ENCODE measurements at regions not wholly inside any gene's neighbourhood (a gene's known extent, or its start where the extent isn't known, plus 50 kb on each side); places are given as distances from the start of the nearest gene placed in this dataset.

DNA sequence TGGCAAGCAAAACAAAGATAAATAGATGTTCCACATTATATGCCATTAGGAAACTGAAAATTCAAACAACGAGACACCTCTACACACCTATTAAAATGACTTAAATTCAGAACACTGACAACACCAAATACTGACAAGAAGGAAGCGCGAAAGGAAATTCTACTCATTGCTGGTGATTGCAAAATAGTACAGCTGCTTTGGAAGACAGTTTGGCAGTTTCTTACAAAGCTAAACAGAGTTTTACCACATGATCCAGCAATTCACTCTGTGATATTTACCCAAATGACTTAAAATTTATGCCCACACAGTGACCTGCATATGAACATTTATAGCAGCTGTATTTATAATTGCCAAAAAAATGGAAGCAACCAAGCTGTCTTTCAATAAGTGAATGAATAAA lies 232.6 kb downstream of the CASP12 start:
- Histone ChIP-seq H3K36me3 (ENCODE audit: control insufficient read depth, insufficient read depth, low read length) (no peaks in the 10 kb centered on the region), H3K4me1 (replicated peaks in 1 of 2; ENCODE audit: control insufficient read depth in 2 of 2, insufficient read depth in 2 of 2, low read length in 2 of 2) (no peaks in the 10 kb centered on the region), H3K27me3 (ENCODE audit: control insufficient read depth in 2 of 2, insufficient read depth in 2 of 2, low read length in 2 of 2) (no peaks in the 10 kb centered on the region), H4K20me1 (replicated peaks; ENCODE audit: control insufficient read depth, insufficient read depth, low read length) (no peaks in the 10 kb centered on the region), H3K9ac (ENCODE audit: insufficient read depth in 1 of 2, low read depth in 2 of 2, low read length in 2 of 2) (no peak overlapping the region), H3K79me2 (ENCODE audit: control insufficient read depth, insufficient read depth, low read length) (no peaks in the 10 kb centered on the region), H3K9me3 (replicated peaks; ENCODE audit: control insufficient read depth, insufficient read depth, low read depth, low read length) (no peaks in the 10 kb centered on the region), H2AFZ (ENCODE audit: low read depth, low read length) (no peak overlapping the region), H3K9me1 (ENCODE audit: control insufficient read depth, insufficient read depth, low read length) (no peaks in the 10 kb centered on the region), H3K4me2 (ENCODE audit: insufficient read depth, low read length) (no peak overlapping the region), H3K27ac (ENCODE audit: extremely low read depth, low read depth, low read length) (no peak overlapping the region), H3K4me3 (no peak overlapping the region)
- intact Hi-C loops (cut with micrococcal nuclease) (no loop called here), in situ Hi-C loops (cut with MboI) (no loop called here)
- WGBS (ENCODE audit: insufficient coverage, low coverage, missing lambda C conversion rate): 0% methylated on average over 3 of the region's 3 CpGs
- CTCF ChIA-PET (ENCODE audit: low intra/inter-chr PET ratio): no interaction called here
- TF ChIP-seq, protein P1, sequence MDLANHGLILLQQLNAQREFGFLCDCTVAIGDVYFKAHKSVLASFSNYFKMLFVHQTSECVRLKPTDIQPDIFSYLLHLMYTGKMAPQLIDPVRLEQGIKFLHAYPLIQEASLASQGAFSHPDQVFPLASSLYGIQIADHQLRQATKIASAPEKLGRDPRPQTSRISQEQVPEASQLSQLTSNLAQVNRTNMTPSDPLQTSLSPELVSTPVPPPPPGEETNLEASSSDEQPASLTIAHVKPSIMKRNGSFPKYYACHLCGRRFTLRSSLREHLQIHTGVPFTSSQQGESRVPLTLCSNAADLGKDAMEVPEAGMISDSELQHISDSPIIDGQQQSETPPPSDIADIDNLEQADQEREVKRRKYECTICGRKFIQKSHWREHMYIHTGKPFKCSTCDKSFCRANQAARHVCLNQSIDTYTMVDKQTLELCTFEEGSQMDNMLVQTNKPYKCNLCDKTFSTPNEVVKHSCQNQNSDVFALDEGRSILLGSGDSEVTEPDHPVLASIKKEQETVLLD (IDR thresholded peaks at IDR 0.05): no peak
- TF ChIP-seq ZNF584 (CRISPR knock-in tag; IDR thresholded peaks at IDR 0.05; ENCODE audit: low read depth): no peak
- no peak for TF ChIP-seq SMARCB1 (IDR thresholded peaks at IDR 0.05; ENCODE audit: insufficient read length, low read depth)
- TF ChIP-seq NUFIP1 (IDR thresholded peaks at IDR 0.05; ENCODE audit: partially characterized antibody): no peak
- TF ChIP-seq ZNF696 (CRISPR knock-in tag; conservative IDR thresholded peaks at IDR 0.05): no peak
- TF ChIP-seq, protein P2, sequence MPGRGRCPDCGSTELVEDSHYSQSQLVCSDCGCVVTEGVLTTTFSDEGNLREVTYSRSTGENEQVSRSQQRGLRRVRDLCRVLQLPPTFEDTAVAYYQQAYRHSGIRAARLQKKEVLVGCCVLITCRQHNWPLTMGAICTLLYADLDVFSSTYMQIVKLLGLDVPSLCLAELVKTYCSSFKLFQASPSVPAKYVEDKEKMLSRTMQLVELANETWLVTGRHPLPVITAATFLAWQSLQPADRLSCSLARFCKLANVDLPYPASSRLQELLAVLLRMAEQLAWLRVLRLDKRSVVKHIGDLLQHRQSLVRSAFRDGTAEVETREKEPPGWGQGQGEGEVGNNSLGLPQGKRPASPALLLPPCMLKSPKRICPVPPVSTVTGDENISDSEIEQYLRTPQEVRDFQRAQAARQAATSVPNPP (IDR thresholded peaks at IDR 0.05; ENCODE audit: borderline replicate concordance, insufficient read depth, insufficient read length): no peak
- TF ChIP-seq RFX5 (IDR thresholded peaks at IDR 0.05; ENCODE audit: low read depth, low read length): no peak
- no peak for TF ChIP-seq GABPB2 (CRISPR knock-in tag; conservative IDR thresholded peaks at IDR 0.05)
- no peak for TF ChIP-seq MXI1 (IDR thresholded peaks at IDR 0.05; ENCODE audit: low read depth, low read length)
- no peak for TF ChIP-seq ZNF707 (CRISPR knock-in tag; conservative IDR thresholded peaks at IDR 0.05)
- TF ChIP-seq TEAD2 (tag; IDR thresholded peaks at IDR 0.05): no peak
- DNase-seq (ENCODE audit: extremely low read depth in 1 of 4, low spot score in 3 of 4) (no peak), FAIRE-seq (no peak), ATAC-seq (no peak)
- POLR2A ChIA-PET: no interaction called here
- BruUV-seq (replicated peaks): no TSS peak

Data from K562 (cell line).